AG10803 (cell line): ENCODE measurements at regions not wholly inside any gene's neighbourhood (a gene's known extent, or its start where the extent isn't known, plus 50 kb on each side); places are given as distances from the start of the nearest gene placed in this dataset.

Source experiments
- DNase-seq: peaks from one replicate; pipeline ENCODE4 v3.0.0; 2010; ENCODE audit warnings: low read depth
- H3K4me3 ChIP-seq: 2 replicates; pipeline ENCODE4 v1.5.1; 2011; ENCODE audit warnings: mild to moderate bottlenecking, low read length, control low read depth
- TF ChIP-seq, protein P1 (sequence below): conservative IDR thresholded peaks from 2 replicates; pipeline ENCODE4 v1.5.1; 2011; ENCODE audit warnings: mild to moderate bottlenecking, low read length, control low read depth, inconsistent platforms

DNA sequence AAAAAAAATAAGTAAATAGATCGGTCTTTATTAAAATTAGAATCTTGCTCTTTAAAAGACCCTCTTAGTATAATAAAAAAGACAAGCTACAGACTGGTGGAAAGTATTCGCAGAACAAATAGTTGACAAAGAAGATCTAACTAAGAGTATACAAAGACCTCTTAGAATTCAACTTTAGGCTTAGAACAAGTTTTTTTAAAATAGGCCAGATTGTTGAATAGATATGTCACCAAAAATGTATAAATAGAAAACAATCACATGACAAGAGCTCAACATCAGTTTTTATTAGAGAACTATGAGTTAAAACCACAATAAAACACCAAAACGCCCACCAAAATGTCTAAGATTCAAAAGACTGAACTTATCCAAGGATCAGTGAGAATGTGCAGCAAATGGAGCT lies 632.7 kb upstream of the PTCHD4 start:
- no peak overlapping the region for H3K4me3 ChIP-seq
- TF ChIP-seq, protein P1, sequence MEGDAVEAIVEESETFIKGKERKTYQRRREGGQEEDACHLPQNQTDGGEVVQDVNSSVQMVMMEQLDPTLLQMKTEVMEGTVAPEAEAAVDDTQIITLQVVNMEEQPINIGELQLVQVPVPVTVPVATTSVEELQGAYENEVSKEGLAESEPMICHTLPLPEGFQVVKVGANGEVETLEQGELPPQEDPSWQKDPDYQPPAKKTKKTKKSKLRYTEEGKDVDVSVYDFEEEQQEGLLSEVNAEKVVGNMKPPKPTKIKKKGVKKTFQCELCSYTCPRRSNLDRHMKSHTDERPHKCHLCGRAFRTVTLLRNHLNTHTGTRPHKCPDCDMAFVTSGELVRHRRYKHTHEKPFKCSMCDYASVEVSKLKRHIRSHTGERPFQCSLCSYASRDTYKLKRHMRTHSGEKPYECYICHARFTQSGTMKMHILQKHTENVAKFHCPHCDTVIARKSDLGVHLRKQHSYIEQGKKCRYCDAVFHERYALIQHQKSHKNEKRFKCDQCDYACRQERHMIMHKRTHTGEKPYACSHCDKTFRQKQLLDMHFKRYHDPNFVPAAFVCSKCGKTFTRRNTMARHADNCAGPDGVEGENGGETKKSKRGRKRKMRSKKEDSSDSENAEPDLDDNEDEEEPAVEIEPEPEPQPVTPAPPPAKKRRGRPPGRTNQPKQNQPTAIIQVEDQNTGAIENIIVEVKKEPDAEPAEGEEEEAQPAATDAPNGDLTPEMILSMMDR, result no peak
- no peak for DNase-seq

DNA sequence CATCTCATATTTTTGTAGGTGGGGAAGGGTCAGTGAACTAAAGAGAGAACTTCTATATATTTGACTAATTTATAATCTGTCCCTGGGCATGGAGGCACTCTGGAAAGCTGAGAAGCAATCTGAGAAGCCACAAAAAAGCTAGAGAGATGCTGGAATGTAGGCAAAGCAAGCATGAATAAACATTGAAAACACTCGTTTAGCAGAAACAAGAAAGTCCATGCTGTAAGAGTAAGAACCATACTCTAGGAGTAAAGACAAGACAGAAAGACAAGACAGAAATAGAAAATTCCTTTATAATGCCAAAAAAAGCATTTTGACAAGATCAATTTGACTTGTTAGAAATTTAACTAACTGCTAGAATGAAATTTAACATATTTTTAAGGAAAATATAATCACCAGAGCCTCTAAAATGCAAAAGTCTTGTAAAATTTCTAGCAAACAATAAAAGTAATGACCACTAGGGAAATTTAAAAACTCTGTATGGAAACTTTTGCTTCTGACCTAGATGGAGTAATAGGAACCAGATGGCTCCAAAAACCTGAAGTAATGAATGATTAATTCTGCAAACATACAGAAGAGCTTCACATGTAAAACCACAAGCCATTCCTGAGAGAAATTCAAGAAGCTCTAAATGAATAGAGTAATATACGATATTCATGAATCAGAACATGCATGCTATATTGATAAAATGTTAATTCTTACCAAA lies 625.7 kb upstream of the PTCHD4 start:
- peak; percentile 77 for DNase-seq
- H3K4me3 ChIP-seq, result no peak overlapping the region
- TF ChIP-seq, protein P1, result no peak; the same call in 1 of the 2 replicates

DNA sequence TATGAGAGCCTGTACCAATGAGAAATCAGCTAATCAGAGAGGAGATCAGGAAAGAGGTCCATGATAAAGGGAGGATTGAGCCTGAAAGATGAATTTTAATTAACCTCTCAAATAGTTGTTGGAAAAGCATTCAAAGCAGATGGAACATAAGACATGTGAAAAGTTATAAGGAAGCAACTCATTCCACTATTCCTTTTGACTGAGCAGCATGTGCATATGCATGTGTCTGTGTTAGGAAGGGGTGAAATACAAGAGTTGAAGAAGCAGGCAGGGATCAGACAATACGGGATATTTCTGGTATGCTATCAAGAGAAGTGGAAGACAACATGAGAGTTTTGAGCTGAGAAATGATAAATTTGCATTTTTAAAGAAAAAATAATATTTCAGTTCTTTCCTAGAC lies 624.8 kb upstream of the PTCHD4 start:
- TF ChIP-seq, protein P1, result no peak
- H3K4me3 ChIP-seq, result no peak overlapping the region
- no peak for DNase-seq

DNA sequence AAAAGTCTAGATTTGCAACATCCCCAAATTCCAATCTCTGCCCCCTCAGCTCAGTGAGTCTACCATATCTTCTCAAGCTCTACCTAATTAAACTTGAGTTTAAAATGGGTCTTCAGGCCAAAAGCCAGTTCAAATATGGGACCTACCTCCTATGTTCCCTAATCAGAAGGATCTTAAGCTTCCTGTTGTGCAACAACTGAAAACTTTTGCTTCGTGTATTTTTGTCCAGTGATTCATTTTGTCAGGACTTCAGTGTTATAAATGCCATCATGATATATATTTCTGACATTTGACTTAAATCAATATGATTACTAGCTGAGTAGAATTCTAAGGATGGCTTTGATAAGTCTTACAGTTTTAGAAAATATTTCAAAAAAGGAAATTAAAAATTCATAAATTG lies 622.6 kb upstream of the PTCHD4 start:
- TF ChIP-seq, protein P1, result no peak
- DNase-seq, result no peak
- no peak overlapping the region for H3K4me3 ChIP-seq

DNA sequence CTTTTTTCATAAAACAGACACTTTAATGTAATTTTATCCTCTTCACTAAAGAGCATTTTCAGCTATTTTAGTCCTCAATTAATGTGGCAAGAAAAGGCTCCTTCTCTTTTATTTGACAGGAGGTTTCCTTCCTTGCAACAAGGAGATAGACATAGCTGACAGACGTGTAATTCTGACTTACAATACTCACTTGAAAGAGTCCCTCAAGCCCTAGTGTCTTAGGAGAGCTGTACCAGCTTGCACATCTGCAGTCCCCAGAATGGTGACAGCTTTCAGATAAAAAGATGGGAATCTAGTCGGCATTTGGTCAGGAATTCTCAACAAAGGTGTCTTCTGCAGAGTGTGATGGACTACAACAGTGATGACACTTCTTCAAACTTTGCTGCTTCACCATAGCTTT lies 603.7 kb upstream of the PTCHD4 start:
- H3K4me3 ChIP-seq, result no peak overlapping the region
- DNase-seq, result no peak
- TF ChIP-seq, protein P1, result no peak

DNA sequence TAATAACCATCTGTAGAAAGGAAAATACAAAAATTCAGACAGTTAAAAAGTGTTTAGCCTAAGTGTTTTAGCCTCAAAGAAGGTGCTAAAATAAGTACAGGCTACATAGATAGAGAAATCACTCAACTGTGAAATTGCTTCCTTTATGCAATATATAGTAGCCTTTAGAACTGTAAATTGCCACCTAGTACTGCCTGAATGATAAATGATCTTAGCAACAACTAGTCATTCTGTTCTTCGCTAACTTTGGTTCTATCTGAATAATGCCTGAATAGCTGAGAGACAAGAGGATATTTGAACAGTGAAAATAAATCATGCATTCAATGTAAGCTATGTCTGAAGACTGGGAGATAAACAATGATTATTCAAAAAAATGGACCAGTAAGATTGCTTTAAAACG lies 603.3 kb upstream of the PTCHD4 start:
- TF ChIP-seq, protein P1, result no peak
- H3K4me3 ChIP-seq, result no peak overlapping the region
- DNase-seq, result no peak

DNA sequence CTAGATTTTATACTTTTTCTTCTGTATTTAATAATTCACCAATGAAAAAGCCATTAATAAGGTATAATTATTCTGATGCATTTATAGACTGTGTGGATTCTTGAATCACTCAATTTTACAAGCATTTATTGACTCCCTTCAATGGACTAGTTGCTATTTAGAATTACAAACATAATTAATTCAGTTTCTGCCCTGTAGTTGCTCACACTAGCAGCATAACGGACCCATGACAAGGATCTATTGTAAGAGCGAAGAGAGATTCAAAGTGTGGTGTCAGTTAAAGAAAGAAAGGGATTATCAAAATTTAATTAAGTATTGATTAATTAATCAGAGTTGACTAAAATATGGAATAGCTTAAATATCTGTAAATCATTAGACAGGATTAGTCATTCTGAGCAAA lies 602.6 kb upstream of the PTCHD4 start:
- DNase-seq, result no peak
- no peak overlapping the region for H3K4me3 ChIP-seq
- TF ChIP-seq, protein P1, result no peak
